HG03025 (cell line): ENCODE measurements at regions not wholly inside any gene's neighbourhood (a gene's known extent, or its start where the extent isn't known, plus 50 kb on each side); places are given as distances from the start of the nearest gene placed in this dataset.

ENCODE experiments used
- ATAC-seq: cut with Tn5 transposase; IDR thresholded peaks from one replicate; pipeline ENCODE4 v1.9.1; 2021; ENCODE audit warnings: mild to moderate bottlenecking, moderate library complexity; ENCODE audit not compliant: unreplicated experiment, low FRiP score

DNA sequence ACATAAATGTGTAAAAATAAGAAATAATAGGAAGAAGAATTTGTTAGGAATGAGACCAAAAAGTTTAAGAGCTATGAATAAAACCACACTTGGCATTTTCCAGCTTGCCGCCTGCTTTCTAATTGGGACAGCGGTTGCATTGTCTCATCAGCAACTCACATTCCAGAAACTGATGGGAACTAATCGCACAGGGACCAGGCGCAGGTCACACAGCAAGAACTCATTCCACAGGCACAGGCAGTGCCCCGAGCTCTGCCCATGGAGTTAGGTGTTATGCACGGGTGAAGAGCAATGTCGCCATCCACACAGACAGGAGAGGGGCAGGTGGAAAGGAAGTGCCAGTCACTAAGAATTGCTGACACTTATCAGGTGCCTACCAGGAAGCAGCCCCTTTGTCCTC, 279.9 kb downstream of the NSG2 start:
- ATAC-seq, result no peak

DNA sequence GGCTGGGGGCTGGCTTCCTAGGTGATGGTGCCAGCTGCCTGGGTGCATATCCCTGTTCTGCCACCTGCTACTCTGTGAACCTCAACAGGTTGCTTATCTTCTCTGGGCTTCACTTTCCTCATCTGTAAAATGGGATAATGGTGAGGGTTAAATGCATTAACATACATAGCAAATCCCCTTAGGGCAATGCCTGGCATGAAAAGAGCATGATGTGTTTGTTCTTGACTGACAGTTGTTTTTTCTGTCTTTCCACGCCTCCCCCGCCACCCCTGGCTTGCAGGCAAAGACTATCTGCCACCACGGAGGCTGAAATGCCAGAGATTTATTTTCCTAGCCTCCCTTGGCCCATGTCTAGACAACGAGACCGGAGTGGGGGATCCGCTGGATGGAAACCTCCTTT, 280.5 kb downstream of the NSG2 start:
- no peak for ATAC-seq

DNA sequence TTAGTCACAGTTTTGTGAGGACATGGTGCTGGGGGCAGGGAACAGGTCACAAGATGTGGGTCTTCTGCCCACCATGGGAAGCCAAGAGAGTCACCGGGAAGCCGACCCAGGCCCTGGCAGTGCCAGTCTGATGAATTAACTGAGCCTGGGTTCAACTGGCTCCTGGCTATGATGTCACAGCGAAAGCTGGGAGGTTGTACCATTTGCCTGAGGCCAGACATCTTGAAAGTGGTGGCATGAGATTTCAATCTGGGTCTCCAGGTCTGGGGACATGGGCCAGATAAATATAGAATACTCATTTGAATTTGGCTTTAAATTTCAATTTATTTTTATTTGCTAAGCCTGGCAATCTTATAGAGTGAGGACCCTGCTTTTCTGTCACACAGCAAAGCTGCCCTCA, 280.9 kb downstream of the NSG2 start:
- ATAC-seq, result no peak

DNA sequence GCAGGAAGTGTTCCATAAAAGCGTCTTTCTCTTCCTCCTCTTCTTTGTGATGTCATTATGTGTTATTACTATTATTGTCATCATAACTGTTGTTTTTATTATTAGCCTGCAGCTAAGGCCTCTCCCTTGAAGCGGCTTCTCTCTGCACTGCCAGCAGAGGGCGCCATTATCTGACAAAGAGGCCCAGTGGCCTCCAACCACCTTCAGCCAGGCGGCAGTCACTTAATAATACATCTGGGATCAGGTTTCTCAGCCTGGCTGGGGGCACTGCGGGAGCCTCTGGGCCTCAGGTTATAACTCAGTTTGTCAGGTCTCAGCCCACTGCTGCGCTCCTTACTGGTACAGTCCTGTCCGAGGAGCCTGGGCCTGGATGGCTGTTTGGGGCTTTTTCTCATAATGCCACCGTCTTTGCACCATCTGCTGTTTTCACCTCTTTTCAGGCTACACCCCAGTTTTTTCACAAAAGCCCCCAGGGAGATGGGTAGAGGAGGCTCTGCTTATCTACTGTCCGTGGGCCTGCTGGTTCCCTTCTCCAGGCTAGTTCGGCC, 281.9 kb downstream of the NSG2 start:
- ATAC-seq, result no peak

DNA sequence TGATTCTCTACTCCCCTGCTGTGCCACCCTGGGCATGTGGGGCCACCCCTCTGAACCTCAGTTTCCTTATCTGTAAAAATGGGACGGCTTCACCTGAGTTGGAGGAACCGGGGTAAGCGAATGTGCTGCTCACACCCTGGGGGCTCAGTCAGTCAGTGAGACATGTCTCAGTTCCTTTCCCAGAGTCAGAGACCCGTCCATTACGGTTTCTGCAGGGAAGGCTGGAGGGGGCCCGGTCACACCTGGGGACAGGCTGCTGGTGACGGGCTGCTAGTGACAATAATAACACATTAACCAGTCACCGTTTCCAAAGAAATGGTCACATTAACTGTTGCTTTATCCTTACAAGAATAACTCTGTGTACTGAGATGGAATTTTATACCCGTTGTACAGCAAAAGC, 282.4 kb downstream of the NSG2 start:
- no peak for ATAC-seq

DNA sequence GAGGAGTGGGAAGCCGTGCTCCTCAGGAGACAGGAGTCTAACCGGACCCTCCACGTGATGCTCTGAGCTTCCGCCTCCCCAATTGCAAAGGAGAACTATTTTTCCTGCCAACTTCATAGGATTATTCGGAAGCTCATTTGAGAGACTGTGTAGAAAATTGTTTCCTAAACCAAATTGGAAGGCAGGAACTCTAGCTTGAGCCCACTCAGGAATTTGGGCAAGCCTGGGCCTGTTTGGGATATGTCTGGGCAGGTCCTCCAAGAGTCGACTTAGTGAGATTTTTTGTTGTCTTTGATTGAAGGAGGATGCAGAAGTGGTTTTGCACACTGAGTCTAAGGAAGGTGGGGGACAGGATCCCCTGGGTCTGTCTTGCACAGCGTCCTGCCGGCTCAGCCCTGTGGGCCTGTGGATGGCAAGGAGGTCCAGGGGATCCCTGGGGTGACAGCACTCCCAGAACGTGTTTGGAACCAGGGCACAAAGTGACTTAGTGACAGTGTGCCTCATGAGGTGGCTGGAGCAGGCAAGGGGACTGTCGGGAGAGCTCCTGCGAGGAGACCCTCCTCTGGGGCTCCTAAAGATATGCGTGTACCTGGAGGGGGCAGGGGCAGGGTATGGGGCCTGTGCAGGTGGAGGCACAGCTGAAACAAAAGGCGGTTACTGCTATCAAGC, 283.3 kb downstream of the NSG2 start:
- ATAC-seq, result no peak

DNA sequence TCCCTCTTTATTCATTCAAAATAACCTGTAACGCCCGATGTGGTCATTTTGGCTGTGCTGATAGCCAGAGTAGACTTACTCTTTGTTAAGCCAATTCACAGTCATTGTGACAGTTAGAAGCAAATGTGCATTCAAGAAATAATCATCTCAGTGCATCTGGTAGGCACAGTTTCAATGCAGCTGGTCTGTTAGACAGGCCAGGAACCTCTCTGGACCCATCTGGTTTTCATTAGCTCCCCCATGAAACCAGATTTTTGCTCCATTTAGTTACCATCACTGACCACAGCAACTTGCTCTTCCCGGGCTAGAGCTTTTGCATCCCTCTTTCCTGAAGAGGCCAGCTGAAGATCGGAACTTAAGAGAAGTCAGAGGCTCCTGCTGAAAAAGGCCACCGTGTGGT, 284.2 kb downstream of the NSG2 start:
- ATAC-seq, result no peak

DNA sequence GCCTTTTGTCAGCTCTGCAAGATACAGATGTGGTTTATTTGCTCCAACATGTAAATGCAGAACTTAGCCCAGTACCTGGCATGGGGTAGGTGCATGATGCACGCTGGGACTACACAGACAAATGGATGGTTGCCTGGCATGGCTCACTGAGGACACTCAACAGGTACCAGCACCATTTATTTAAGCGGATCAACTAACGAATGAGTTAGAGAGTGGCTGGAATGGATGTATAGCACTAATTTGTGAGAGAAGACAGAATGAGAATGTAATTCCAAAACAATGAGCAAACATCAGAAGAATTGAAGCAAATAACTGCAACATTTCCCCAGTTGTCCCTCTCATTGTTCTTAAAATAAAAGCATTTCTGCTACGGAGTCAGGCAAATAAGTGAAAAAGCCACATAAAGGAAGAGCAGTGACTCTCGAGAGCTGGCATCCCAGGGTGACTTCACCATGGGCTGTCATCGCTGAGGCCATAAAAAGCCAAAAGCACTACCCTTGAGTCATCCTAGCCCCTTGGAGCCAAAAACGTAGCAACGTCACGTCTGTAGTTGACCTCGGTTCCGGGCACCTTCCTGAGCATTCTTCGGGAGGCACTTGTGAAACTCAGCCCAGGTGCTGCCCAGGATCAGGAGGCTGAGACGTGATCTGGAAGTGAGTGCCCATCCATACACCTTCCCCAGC, 290.3 kb downstream of the NSG2 start:
- no peak for ATAC-seq

DNA sequence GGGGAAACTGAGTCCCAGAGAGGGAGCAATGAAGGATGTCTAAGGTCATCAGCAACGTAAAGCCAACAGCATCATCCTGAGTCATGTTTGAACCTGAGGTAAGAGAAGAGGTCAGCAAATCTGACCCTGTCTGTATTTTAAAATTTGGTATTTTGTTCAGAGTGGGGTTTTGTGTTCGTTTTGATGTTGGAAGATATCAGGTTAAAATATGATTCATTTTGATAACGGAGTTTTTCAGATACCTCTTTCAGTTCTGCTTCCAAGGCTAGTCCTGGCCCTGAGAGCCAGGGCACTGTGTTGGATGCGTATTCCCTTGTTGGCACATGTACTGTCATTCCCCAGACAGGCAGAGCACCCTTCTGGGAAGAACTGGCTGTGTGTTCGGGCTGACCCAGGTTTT, 291.0 kb downstream of the NSG2 start:
- no peak for ATAC-seq

DNA sequence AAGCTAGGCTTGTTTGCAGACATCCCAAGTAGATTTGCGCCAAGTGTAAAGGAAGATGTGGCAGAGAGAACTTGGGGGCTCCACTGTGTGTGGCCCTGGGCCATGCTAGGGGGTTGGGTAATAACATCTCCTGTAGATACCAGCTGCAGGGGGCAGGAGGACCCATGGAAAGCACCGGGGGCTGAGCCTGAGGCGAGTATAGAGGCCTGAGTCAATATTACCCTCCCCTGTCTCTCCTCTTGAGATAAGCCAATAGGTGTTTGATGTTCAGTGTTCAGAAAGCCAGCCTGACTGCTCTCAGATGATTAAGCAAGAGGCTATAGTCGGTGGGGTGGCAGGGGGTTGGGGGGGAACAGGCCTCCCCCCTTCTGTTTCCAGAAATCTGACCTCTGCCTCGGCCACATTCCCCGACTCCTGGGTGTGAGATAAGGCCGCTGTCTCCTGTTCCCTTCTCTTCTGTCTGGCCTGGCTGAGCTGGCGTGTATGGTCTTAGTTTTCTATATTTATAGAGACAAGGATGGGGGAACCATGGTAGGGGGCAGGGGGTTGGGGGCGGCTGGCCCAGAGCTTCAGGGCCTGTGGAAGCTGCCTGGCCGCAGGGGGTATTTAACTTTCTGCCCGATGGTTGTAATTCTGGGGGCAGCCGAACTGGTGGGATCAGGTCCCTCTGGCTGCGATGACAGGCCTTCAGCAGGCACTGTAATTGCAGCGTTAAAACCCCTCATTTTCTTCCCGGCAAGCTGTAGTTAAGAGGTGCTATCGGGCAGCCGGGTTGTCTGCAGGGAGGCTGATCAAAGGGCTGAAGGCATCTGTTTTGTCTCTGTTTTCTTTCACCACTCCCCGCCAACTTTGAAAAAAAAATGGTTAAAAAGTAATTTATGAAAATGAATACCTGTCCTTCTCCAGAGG, 292.0 kb downstream of the NSG2 start:
- no peak for ATAC-seq

DNA sequence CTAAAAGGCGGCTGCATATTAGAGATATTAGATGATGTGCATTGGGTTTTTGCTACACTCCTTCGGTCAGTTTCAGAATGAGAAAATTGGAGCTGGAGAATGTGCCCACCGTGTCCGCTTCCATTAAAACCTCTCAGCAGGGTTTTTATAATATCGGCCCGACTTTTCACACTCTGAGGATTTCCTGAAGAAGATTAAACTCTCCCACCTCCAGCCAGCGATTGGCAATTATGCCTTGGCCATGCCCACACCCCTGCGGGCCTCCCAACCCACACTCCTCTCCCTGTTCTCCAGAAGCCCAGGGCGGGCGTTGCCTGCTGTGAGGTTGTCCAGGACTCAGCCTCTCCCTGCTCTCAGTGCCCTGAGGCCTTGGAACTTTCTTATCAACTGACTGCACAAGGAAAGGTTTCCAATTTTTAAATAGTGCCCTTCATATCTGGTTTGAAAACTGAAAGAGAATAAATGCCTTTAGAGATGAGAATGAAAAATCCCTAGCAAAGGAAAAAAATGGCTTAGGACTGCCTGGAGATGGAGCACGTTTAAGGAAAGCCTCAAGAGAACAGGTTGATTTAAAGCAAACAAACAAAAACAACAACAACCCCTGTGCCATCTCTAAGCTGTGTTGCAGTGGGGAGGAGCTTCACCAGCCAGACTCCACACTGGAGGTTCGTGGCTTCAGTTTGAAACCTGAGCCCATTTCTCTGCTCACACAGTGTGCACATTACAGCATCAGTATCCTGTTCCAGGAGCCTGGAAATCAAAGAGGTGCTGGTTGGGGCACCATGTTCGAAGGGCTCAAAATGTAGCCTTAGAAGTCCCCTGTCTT, 292.9 kb downstream of the NSG2 start:
- ATAC-seq, result no peak

DNA sequence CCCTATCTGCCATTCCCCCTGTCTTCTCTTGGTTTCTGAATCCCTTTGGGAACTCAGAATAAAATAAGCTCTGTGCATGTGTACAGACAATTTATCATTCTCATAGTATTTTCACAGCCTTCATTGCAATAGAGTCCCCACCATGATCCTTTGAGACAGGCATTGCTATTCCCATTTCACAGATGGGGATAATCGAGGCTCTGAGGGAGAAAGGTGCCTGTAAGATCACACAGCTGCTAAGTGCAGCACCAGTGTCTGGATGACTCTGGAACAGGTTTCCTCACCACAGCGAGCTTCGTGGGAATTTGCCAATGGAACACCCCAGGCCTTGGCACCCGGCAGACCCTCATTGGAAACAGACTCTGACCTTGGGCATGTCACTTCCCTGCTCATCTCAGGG, 293.6 kb downstream of the NSG2 start:
- ATAC-seq, result no peak

DNA sequence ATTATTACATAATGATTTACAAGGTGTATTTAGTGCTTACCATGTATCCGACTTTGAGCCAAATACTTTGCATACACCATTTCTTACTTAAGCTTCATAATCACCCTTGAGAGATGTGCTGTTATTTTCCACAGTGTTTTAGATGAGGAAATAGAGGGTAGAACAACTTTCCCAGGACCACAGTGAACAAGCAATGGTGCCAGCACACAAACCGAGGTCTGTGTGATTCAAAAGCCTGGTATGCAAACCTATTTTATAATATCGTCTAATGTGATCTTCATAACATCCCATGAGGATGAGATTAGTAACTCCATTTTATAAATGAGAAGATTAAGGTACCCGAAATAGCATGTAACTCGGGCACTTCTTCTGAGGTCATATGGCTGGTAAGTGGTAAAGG, 294.7 kb downstream of the NSG2 start:
- ATAC-seq, result no peak

DNA sequence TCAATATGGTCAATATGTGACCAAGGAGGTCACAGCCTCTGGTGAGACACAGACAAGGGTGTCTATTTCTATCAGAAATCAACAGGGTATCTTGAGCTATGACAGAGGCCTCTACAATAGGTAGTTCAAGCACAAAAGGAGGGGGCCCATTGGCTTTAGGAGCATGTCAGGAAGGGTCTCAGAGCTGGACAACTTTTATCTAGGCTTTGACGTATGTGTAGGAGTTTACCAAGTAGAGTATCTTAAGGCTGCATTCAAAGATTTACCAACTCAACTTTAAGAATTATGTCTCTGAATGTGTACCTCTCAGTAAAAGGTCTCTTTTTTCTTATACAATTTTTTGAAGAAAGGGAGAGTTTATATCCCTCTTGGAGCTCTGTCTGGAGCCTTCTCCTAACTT, 297.2 kb downstream of the NSG2 start:
- no peak for ATAC-seq

DNA sequence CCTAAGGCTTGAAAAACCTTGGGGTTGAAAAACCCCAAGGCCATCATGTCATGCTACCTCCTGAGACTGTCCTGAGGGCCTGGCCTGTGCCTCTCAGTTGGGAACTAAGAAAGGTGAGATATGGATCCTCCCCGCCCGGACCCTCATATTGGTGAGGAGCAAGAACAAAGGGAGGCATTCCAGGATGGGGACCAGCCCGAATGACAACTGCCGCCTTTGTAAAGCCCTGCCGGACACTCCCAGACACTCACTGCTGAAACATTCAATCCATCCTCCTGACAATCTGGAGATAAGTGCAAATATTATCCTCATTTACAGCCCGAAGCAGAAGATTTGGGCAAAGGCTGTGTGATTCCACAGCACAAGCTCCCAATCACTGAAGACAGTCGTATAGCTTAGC, 298.3 kb downstream of the NSG2 start:
- no peak for ATAC-seq

DNA sequence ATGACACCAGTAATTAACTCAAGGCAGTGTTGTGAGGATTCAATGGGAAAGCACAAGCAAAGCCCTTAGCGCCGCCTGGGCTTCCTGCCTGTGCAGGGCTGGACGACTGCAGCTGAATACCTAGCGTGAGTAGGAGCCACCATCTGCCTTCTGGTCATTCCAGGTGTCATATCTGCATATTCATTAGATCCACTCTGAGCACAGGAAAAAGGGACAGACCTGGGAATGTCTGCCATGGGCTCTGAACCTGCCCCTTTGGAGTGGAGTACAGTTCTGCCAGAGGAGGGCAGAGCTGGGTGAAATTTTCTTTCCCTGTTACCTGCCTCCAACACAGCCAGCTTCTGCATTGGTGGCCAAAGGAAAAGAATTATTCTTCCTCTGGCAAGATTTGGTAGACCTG, 298.8 kb downstream of the NSG2 start:
- no peak for ATAC-seq

DNA sequence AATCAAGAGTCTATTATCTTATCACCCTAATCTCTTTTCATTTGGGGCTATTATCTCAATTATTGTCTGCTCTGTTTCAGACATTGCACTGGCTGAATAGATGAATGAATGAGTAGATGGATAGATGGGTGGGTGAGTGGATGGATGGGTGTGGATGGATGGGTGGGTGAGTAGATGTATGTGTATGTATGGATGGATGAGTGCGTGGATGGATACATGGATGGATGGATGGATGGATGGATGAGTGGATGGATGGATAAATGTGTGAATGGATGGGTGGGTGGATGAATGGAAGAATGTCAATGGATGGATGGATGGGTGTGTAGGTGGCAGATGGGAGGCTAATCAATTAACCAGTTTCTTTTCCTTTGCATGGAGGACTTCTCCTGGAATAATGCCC, 301.7 kb downstream of the NSG2 start:
- ATAC-seq, result no peak

DNA sequence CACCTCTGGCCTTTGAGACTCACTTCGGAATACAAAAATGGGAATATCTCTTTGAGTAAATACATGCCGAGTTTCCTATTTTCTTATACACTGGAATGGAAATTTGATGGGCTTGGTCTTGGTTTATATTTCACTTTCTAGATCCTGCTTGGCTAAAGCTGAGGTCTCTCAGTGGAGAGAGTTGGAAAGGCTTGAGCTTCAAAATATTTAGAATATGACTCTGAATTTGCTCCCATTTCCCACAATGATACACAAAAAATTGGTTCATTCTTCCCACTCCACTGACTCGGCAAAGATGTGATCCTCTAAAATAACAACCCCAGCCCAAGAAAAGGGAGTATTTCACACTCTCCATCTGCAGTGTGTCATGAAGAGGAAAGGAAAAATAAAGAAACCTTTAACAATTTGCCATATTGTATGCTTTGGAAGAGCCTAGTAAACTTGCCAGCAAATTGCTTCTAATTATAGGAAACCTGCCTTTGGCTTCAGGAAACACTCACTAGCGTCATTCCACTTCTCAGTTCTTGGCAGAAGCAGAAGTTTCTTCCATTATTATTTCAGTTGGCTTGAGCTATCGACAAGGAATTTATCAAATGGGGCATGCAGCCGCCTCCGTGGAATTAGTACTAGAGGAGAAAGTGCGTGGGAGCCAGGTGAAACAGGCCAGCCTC, 302.9 kb downstream of the NSG2 start:
- no peak for ATAC-seq

DNA sequence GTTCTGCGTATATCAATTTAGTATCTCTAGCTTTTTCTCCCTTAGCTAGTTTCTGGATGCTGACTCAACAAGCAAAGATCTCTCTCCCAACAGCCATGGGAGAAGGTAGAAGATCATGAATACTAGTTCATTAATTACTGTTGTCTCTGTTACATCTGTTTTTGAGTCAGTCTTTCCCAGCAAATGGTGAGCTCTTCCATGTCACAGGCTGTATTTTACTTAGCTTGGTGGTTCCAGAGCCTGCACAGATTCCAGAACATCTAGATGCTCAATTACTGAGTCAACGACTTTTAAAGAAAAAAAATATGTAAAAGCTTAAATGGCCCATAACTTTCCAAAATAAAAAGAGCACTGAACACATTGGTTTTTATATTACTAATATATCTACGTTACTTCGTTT, 307.2 kb downstream of the NSG2 start:
- no peak for ATAC-seq

DNA sequence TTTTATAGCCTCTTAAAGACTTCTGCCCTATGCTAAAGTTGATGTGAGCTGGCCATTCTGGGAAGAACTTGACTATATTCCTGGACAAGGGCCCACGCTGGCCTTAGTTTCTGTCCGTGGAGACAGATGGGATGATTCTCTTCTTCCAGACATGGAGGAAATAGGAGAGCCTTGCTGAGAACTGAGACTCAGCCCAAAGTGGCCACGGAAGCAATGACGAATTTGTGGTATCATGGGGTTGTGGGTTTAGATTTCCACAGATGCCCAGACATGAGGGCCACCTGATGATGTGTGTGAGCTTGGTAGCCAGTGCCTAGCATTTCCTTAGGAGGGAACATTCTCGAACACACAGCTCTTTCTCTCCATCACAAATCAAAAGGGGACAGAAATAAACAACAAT, 309.1 kb downstream of the NSG2 start:
- ATAC-seq, result no peak
